Hepatocyte (in vitro differentiated cells): ENCODE measurements at regions not wholly inside any gene's neighbourhood (a gene's known extent, or its start where the extent isn't known, plus 50 kb on each side); places are given as distances from the start of the nearest gene placed in this dataset.
"Not testable (repeated sequence)": the region's sequence is repeated elsewhere in the genome, so short reads cannot be mapped to it uniquely, and the experiment has no call there.

Source experiments
- DNase-seq: peaks from one replicate; pipeline ENCODE4 v3.0.0-alpha.2; 2016; ENCODE audit warnings: low spot score
- H2AFZ ChIP-seq: fragments of 200-600 bp; sonication (generic); 2 replicates; pipeline ENCODE4 v1.6.0; 2016; ENCODE audit warnings: antibody characterized with exemption, mild to moderate bottlenecking
- H3K27ac ChIP-seq: fragments of 200-600 bp; sonication (generic); 2 replicates; pipeline ENCODE4 v1.5.1; 2016; ENCODE audit warnings: mild to moderate bottlenecking
- H3K27me3 ChIP-seq: fragments of 200-600 bp; sonication (generic); 2 replicates; pipeline ENCODE4 v1.6.1; 2016
- H3K36me3 ChIP-seq: fragments of 200-600 bp; sonication (generic); replicated peaks from 2 replicates; pipeline ENCODE4 v1.5.1; 2016; ENCODE audit warnings: low read depth; ENCODE audit not compliant: insufficient read depth
- H3K4me1 ChIP-seq: fragments of 200-600 bp; sonication (generic); 2 replicates; pipeline ENCODE4 v1.5.1; 2016; ENCODE audit warnings: mild to moderate bottlenecking, moderate library complexity; ENCODE audit not compliant: insufficient read depth
- H3K4me2 ChIP-seq: fragments of 200-600 bp; sonication (generic); 2 replicates; pipeline ENCODE4 v1.6.0; 2016
- H3K4me3 ChIP-seq: fragments of 200-600 bp; sonication (generic); 2 replicates; pipeline ENCODE4 v1.5.1; 2016; ENCODE audit warnings: mild to moderate bottlenecking
- H3K79me2 ChIP-seq: fragments of 200-600 bp; sonication (generic); 2 replicates; pipeline ENCODE4 v1.6.0; 2017; ENCODE audit warnings: mild to moderate bottlenecking
- H3K9me2 ChIP-seq: fragments of 200-600 bp; sonication (generic); replicated peaks from 2 replicates; pipeline ENCODE4 v1.6.0; 2017; ENCODE audit warnings: mild to moderate bottlenecking; ENCODE audit not compliant: insufficient read depth
- H3K9me3 ChIP-seq: fragments of 200-600 bp; sonication (generic); 2 replicates; pipeline ENCODE4 v1.5.1; 2016; ENCODE audit warnings: low read depth, mild to moderate bottlenecking
- H4K20me1 ChIP-seq: fragments of 200-600 bp; sonication (generic); 2 replicates; pipeline ENCODE4 v1.6.0; 2016; ENCODE audit warnings: mild to moderate bottlenecking; ENCODE audit not compliant: insufficient read depth, poor library complexity, severe bottlenecking
- CTCF ChIP-seq: fragments of 200-600 bp; sonication (generic); IDR thresholded peaks from 2 replicates; pipeline ENCODE4 v1.5.1; 2016; ENCODE audit warnings: antibody characterized with exemption, mild to moderate bottlenecking; ENCODE audit not compliant: poor library complexity
- EZH2 ChIP-seq: fragments of 200-600 bp; sonication (generic); IDR thresholded peaks from 2 replicates; pipeline ENCODE4 v1.6.1; 2016; ENCODE audit warnings: antibody characterized with exemption, mild to moderate bottlenecking, borderline replicate concordance
- EZH2phosphoT487 ChIP-seq: fragments of 200-600 bp; sonication (generic); IDR thresholded peaks from one replicate; pipeline ENCODE4 v1.6.1; 2018; ENCODE audit warnings: antibody characterized with exemption, mild to moderate bottlenecking, low read depth, moderate library complexity; ENCODE audit not compliant: unreplicated experiment, severe bottlenecking
- WGBS: methylation state at CpG from one replicate; pipeline ENCODE4 v1.1.6; 2016; ENCODE audit warnings: low lambda C conversion rate; ENCODE audit errors: missing lambda C conversion rate; 5-methylcytosine and 5-hydroxymethylcytosine counted together

GRCh38 chrX:1853447-1853846 lies 238.6 kb downstream of the ASMT start:
- no peaks in the 10 kb centered on the region for H3K9me2 ChIP-seq
- no peak overlapping the region for H3K4me2 ChIP-seq
- H3K36me3 ChIP-seq, result no peaks in the 10 kb centered on the region
- no peaks in the 10 kb centered on the region for H4K20me1 ChIP-seq
- no peak for DNase-seq
- H3K79me2 ChIP-seq, result no peaks in the 10 kb centered on the region
- no CpG with 5 or more reads among the region's 3 CpGs for WGBS
- no peak overlapping the region for H3K27ac ChIP-seq
- H3K4me3 ChIP-seq, result no peak overlapping the region
- no peak overlapping the region for H2AFZ ChIP-seq
- no peaks in the 10 kb centered on the region for H3K9me3 ChIP-seq
- TF ChIP-seq EZH2 (no peak), EZH2phosphoT487 (no peak), CTCF (no peak)
- no peaks in the 10 kb centered on the region for H3K4me1 ChIP-seq
- H3K27me3 ChIP-seq, result no peaks in the 10 kb centered on the region

- WGBS, result 91% methylated on average over 3 of the region's 3 CpGs
- H3K27ac ChIP-seq, result no peak overlapping the region
- no peaks in the 10 kb centered on the region for H3K36me3 ChIP-seq
- no peak overlapping the region for H2AFZ ChIP-seq
- no peak overlapping the region for H3K4me3 ChIP-seq
- no peaks in the 10 kb centered on the region for H3K9me3 ChIP-seq
- no peaks in the 10 kb centered on the region for H3K27me3 ChIP-seq
- no peaks in the 10 kb centered on the region for H4K20me1 ChIP-seq
- H3K79me2 ChIP-seq, result no peaks in the 10 kb centered on the region
- H3K4me2 ChIP-seq, result no peak overlapping the region
- no peaks in the 10 kb centered on the region for H3K9me2 ChIP-seq
- TF ChIP-seq CTCF (no peak), EZH2 (no peak), EZH2phosphoT487 (no peak)
- no peaks in the 10 kb centered on the region for H3K4me1 ChIP-seq
- DNase-seq, result no peak
These were observed 239.1 kb downstream of the ASMT start for GRCh38 chrX:1853916-1854315.

GRCh38 chrX:1854861-1855260 lies 240.0 kb downstream of the ASMT start:
- not testable (repeated sequence) for H3K27ac ChIP-seq, H4K20me1 ChIP-seq, H3K36me3 ChIP-seq, H3K9me3 ChIP-seq, H3K4me1 ChIP-seq, H3K27me3 ChIP-seq, H3K9me2 ChIP-seq, DNase-seq, H3K4me2 ChIP-seq, H3K4me3 ChIP-seq, H2AFZ ChIP-seq, H3K79me2 ChIP-seq
- WGBS, result 94% methylated on average over 10 of the region's 10 CpGs

- WGBS, result 97% methylated on average over 5 of the region's 5 CpGs
These were observed 244.4 kb downstream of the ASMT start for GRCh38 chrX:1859266-1859665.

GRCh38 chrX:1860936-1861594 lies 246.2 kb downstream of the ASMT start:
- no peaks in the 10 kb centered on the region for H3K9me2 ChIP-seq
- DNase-seq, result no peak
- no peak for TF ChIP-seq EZH2
- no peak for TF ChIP-seq CTCF
- no peak for TF ChIP-seq EZH2phosphoT487
- H3K27me3 ChIP-seq, result no peaks in the 10 kb centered on the region
- H3K4me2 ChIP-seq, result no peak overlapping the region
- no peaks in the 10 kb centered on the region for H3K4me1 ChIP-seq
- no peak overlapping the region for H3K4me3 ChIP-seq
- no peaks in the 10 kb centered on the region for H4K20me1 ChIP-seq
- no peak overlapping the region for H2AFZ ChIP-seq
- H3K79me2 ChIP-seq, result no peaks in the 10 kb centered on the region
- no peak overlapping the region for H3K27ac ChIP-seq
- H3K9me3 ChIP-seq, result no peaks in the 10 kb centered on the region
- WGBS, result 88% methylated on average over 18 of the region's 18 CpGs
- H3K36me3 ChIP-seq, result no peaks in the 10 kb centered on the region

More at GRCh38 chrX:1859266-1859665, 244.4 kb downstream of the ASMT start:
- not testable (repeated sequence) for H3K9me3 ChIP-seq, DNase-seq, H3K4me2 ChIP-seq, H3K27ac ChIP-seq, H3K79me2 ChIP-seq, H4K20me1 ChIP-seq, H2AFZ ChIP-seq, H3K36me3 ChIP-seq, H3K27me3 ChIP-seq, H3K4me1 ChIP-seq, H3K9me2 ChIP-seq, H3K4me3 ChIP-seq

GRCh38 chrX:1863995-1864394 lies 249.1 kb downstream of the ASMT start:
- not testable (repeated sequence) for H3K4me1 ChIP-seq, H3K36me3 ChIP-seq, H3K9me2 ChIP-seq, H3K9me3 ChIP-seq, H3K27ac ChIP-seq, H3K4me2 ChIP-seq, H3K27me3 ChIP-seq, H3K4me3 ChIP-seq, H2AFZ ChIP-seq, H3K79me2 ChIP-seq, DNase-seq, H4K20me1 ChIP-seq
- 92% methylated on average over 2 of the region's 2 CpGs for WGBS
